ENCODE measurements at regions not wholly inside any gene's neighbourhood (a gene's known extent, or its start where the extent isn't known, plus 50 kb on each side); places are given as distances from the start of the nearest gene placed in this dataset.

- TF ChIP-seq CTCF (conservative IDR thresholded peaks at IDR 0.05; ENCODE audit: low read length) (no peak), EZH2phosphoT487 (IDR thresholded peaks at IDR 0.05; ENCODE audit: borderline replicate concordance) (no peak)
These were observed 474.1 kb downstream of the ETNK1 start for GRCh38 chr12:23099104-23099503.

Measured in Loucy (cell line).